ENCODE measurements at regions not wholly inside any gene's neighbourhood (a gene's known extent, or its start where the extent isn't known, plus 50 kb on each side); places are given as distances from the start of the nearest gene placed in this dataset.

GRCh38 chr13:73158851-73159250 is 100.0 kb downstream of the KLF5 start:
- no peak for TF ChIP-seq CTCF (IDR thresholded peaks at IDR 0.05; ENCODE audit: low read depth, low read length, missing control alignments)
- no peak for DNase-seq (ENCODE audit: extremely low read depth, low read depth)
- H3K4me3 ChIP-seq (replicated peaks; ENCODE audit: low read depth, low read length): no peak overlapping the region

- TF ChIP-seq CTCF (IDR thresholded peaks at IDR 0.05; ENCODE audit: low read depth, low read length, missing control alignments): no peak
- no peak overlapping the region for H3K4me3 ChIP-seq (replicated peaks; ENCODE audit: low read depth, low read length)
- no peak for DNase-seq (ENCODE audit: extremely low read depth, low read depth)
Measured at GRCh38 chr13:73157031-73157430, 98.2 kb downstream of the KLF5 start.

GRCh38 chr13:73146707-73147106 is 87.9 kb downstream of the KLF5 start:
- no peak overlapping the region for H3K4me3 ChIP-seq (replicated peaks; ENCODE audit: low read depth, low read length)
- no peak for DNase-seq (ENCODE audit: extremely low read depth, low read depth)
- no peak for TF ChIP-seq CTCF (IDR thresholded peaks at IDR 0.05; ENCODE audit: low read depth, low read length, missing control alignments)

GRCh38 chr13:73142071-73142470 is 83.3 kb downstream of the KLF5 start:
- no peak for TF ChIP-seq CTCF (IDR thresholded peaks at IDR 0.05; ENCODE audit: low read depth, low read length, missing control alignments)
- no peak overlapping the region for H3K4me3 ChIP-seq (replicated peaks; ENCODE audit: low read depth, low read length)
- no peak for DNase-seq (ENCODE audit: extremely low read depth, low read depth)

GRCh38 chr13:73141292-73141771 is 82.5 kb downstream of the KLF5 start:
- H3K4me3 ChIP-seq (replicated peaks; ENCODE audit: low read depth, low read length): no peak overlapping the region
- no peak for TF ChIP-seq CTCF (IDR thresholded peaks at IDR 0.05; ENCODE audit: low read depth, low read length, missing control alignments)
- DNase-seq (ENCODE audit: extremely low read depth, low read depth): no peak

- no peak for DNase-seq (ENCODE audit: extremely low read depth, low read depth)
- no peak for TF ChIP-seq CTCF (IDR thresholded peaks at IDR 0.05; ENCODE audit: low read depth, low read length, missing control alignments)
- H3K4me3 ChIP-seq (replicated peaks; ENCODE audit: low read depth, low read length): no peak overlapping the region
Measured at GRCh38 chr13:73140801-73141200, 82.0 kb downstream of the KLF5 start.

Data from HFF-Myc (cell line).